GM12878 (cell line): ENCODE measurements at regions not wholly inside any gene's neighbourhood (a gene's known extent, or its start where the extent isn't known, plus 50 kb on each side); places are given as distances from the start of the nearest gene placed in this dataset.

ENCODE experiments used
- ATAC-seq: fragments of 200-7000 bp; cut with Tn5 transposase; 3 replicates; pipeline ENCODE4 v1.9.1; 2020; ENCODE audit warnings: mild to moderate bottlenecking, moderate library complexity
- BruUV-seq: library from RNA; stranded (reverse); fragments of 400-500 nt; replicated peaks from 2 replicates; lab custom pipeline; 2021; lab: Mats Ljungman, UMichigan
- CTCF ChIA-PET: fragments of 300-600 bp; sonication (Branson Sonifier 250); formaldehyde crosslinking; extraction: SDS; loops from one replicate; lab custom pipeline; 2021; ENCODE audit warnings: inconsistent platforms; lab: Yijun Ruan, JAX
- POLR2A ChIA-PET: fragments of 350-600 bp; formaldehyde crosslinking; extraction: SDS; loops from one replicate; lab custom pipeline; 2021; ENCODE audit warnings: inconsistent platforms; lab: Charles Lee
- RAD21 ChIA-PET: fragments of 300-600 bp; sonication (Branson Sonifier 250); formaldehyde crosslinking; loops from one replicate; lab custom pipeline; 2023; ENCODE audit warnings: antibody characterized with exemption; ENCODE audit not compliant: unreplicated experiment; lab: Charles Lee
- SMC1A ChIA-PET: fragments of 300-600 bp; sonication (Branson Sonifier 250); formaldehyde crosslinking; loops from one replicate; lab custom pipeline; 2023; ENCODE audit not compliant: unreplicated experiment, uncharacterized antibody; lab: Charles Lee
- DNase-seq: peaks from one replicate; pipeline ENCODE4 v3.0.0-alpha.2; 2011; ENCODE audit warnings: low read depth, low spot score
- FAIRE-seq: peaks from 3 replicates; lab custom pipeline; 2011; peaks lifted over from hg19 to GRCh38; lab: Jason Lieb, UNC
- H2AFZ ChIP-seq: 2 replicates; pipeline ENCODE4 v1.6.0; 2011; ENCODE audit warnings: low read depth, low read length, control low read depth; ENCODE audit not compliant: control insufficient read depth
- H3K27ac ChIP-seq: 2 replicates; pipeline ENCODE4 v1.5.1; 2011; ENCODE audit warnings: control low read depth; ENCODE audit not compliant: control insufficient read depth, insufficient read depth
- H3K27me3 ChIP-seq, 2 experiments: replicated peaks in 1 of 2; 2 replicates each; pipeline versions ENCODE4 v1.6.0 to v1.6.1; 2011; ENCODE audit warnings: low read length in 1 of 2; ENCODE audit not compliant: control insufficient read depth in 2 of 2, insufficient read depth in 2 of 2
- H3K36me3 ChIP-seq, 2 experiments: 2 replicates each; pipeline ENCODE4 v1.5.1; 2011; ENCODE audit warnings: low read length in 1 of 2; ENCODE audit not compliant: control insufficient read depth in 2 of 2, insufficient read depth in 2 of 2
- H3K4me1 ChIP-seq: 2 replicates; pipeline ENCODE4 v1.6.1; 2011; ENCODE audit warnings: mild to moderate bottlenecking, low read length, moderate library complexity, mixed read lengths; ENCODE audit not compliant: control insufficient read depth, insufficient read depth
- H3K4me2 ChIP-seq: 2 replicates; pipeline ENCODE4 v1.6.0; 2011; ENCODE audit warnings: control low read depth; ENCODE audit not compliant: control insufficient read depth, insufficient read depth
- H3K4me3 ChIP-seq: fragments of 200-600 bp; sonication (generic); 2 replicates; pipeline ENCODE4 v1.5.1; 2016
- H3K79me2 ChIP-seq: 2 replicates; pipeline ENCODE4 v1.6.0; 2011; ENCODE audit warnings: low read length; ENCODE audit not compliant: control insufficient read depth, insufficient read depth
- H3K9ac ChIP-seq: 2 replicates; pipeline ENCODE4 v1.8.0; 2011; ENCODE audit warnings: low read length, control low read depth, mixed read lengths; ENCODE audit not compliant: control insufficient read depth, insufficient read depth
- H3K9me3 ChIP-seq: replicated peaks from 3 replicates; pipeline ENCODE4 v1.5.1; 2011; ENCODE audit warnings: mild to moderate bottlenecking, low read length; ENCODE audit not compliant: control insufficient read depth, insufficient read depth
- H4K20me1 ChIP-seq: 2 replicates; pipeline ENCODE4 v1.6.0; 2011; ENCODE audit not compliant: control insufficient read depth, insufficient read depth
- CHD2 ChIP-seq: IDR thresholded peaks from 2 replicates; pipeline ENCODE4 v1.6.1; 2011; ENCODE audit warnings: low read depth, low read length, improper control_type of control experiment, borderline replicate concordance
- CTCF ChIP-seq, 3 experiments: IDR thresholded peaks in 2 of 3; conservative IDR thresholded peaks in 1 of 3; 2 replicates each; pipeline ENCODE4 v1.5.1; 2011; ENCODE audit warnings: low read depth in 3 of 3, low read length in 3 of 3, mild to moderate bottlenecking in 3 of 3, control low read depth in 2 of 3, moderate library complexity in 2 of 3, inconsistent platforms in 1 of 3, mixed read lengths in 1 of 3; ENCODE audit not compliant: control insufficient read depth in 2 of 3, insufficient read depth in 1 of 3; ENCODE audit errors: extremely low read depth in 1 of 3
- EED ChIP-seq: sonication (generic); IDR thresholded peaks from 2 replicates; pipeline ENCODE4 v1.6.1; 2016; ENCODE audit warnings: antibody characterized with exemption, low read depth
- FOXM1 ChIP-seq: IDR thresholded peaks from 2 replicates; pipeline ENCODE4 v1.6.1; 2012; ENCODE audit warnings: low read depth, mild to moderate bottlenecking, inconsistent platforms, low read length, moderate library complexity
- PRDM15 ChIP-seq: fragments of 450-650 bp; formaldehyde crosslinking; IDR thresholded peaks from 2 replicates; pipeline ENCODE4 v1.4.0; 2020; ENCODE audit warnings: mild to moderate bottlenecking, moderate library complexity
- TCF7 ChIP-seq: IDR thresholded peaks from 2 replicates; pipeline ENCODE4 v1.6.1; 2014; ENCODE audit warnings: antibody characterized with exemption, borderline replicate concordance
- USF1 ChIP-seq: IDR thresholded peaks from 2 replicates; pipeline ENCODE4 v1.6.1; 2011; ENCODE audit warnings: borderline replicate concordance, low read depth, mild to moderate bottlenecking, moderate library complexity, mixed read lengths, low read length; ENCODE audit not compliant: insufficient read depth; ENCODE audit errors: extremely low read length
- ZBTB33 ChIP-seq: fragments of 450-650 bp; IDR thresholded peaks from 2 replicates; pipeline ENCODE4 v1.6.1; 2017; ENCODE audit warnings: mild to moderate bottlenecking
- ZZZ3 ChIP-seq: IDR thresholded peaks from 2 replicates; pipeline ENCODE4 v1.6.1; 2011; ENCODE audit warnings: low read depth; ENCODE audit not compliant: control insufficient read depth, insufficient read length
- WGBS: methylation state at CpG from one replicate; pipeline ENCODE4 v1.1.6; 2016; ENCODE audit warnings: low lambda C conversion rate; ENCODE audit not compliant: insufficient replicate concordance, insufficient coverage; ENCODE audit errors: missing lambda C conversion rate; 5-methylcytosine and 5-hydroxymethylcytosine counted together
- in situ Hi-C: fragments of 300-500 bp; cut with MboI; formaldehyde crosslinking; loops from 9 replicates; pipeline ENCODE4 v1.14.3; 2018; ENCODE audit warnings: mixed read lengths
- intact Hi-C: fragments of 100-400 bp; cut with micrococcal nuclease; formaldehyde crosslinking; loops from one replicate; pipeline ENCODE4 v1.14.2; 2022; ENCODE audit not compliant: unreplicated experiment

GRCh38 chr6:21807299-21808044, 213.9 kb downstream of the SOX4 start:
- no peak for ATAC-seq
- BruUV-seq, result no TSS peak
- FAIRE-seq, result no peak
- WGBS, result 48% methylated on average over 2 of the region's 2 CpGs
- SMC1A ChIA-PET, result interaction anchor here (1.5 kb wide), 1 partner anchor 269 kb away, joined by 4 read pairs; no protein-coding TSS in a partner anchor
- Histone ChIP-seq H3K27ac (no peak overlapping the region), H3K9me3 (no peaks in the 10 kb centered on the region), H3K9ac (no peak overlapping the region), H4K20me1 (no peaks in the 10 kb centered on the region), H2AFZ (no peak overlapping the region), H3K36me3 (no peaks in the 10 kb centered on the region), H3K79me2 (no peaks in the 10 kb centered on the region), H3K4me3 (no peak overlapping the region), H3K4me2 (no peak overlapping the region), H3K27me3 (no peaks in the 10 kb centered on the region), H3K4me1 (no peaks in the 10 kb centered on the region)
- DNase-seq, result no peak
- RAD21 ChIA-PET, result no interaction called here
- POLR2A ChIA-PET, result interaction anchor here (0.7 kb wide), 1 partner anchor 14 kb away, joined by 5 read pairs; no protein-coding TSS in a partner anchor
- intact Hi-C loops, result no loop called here
- CTCF ChIA-PET, result no interaction called here
- TF ChIP-seq CTCF (IDR thresholded peaks at IDR 0.05 in 2 of 3, conservative IDR thresholded peaks at IDR 0.05 in 1 of 3; ENCODE audit: control insufficient read depth in 2 of 3, extremely low read depth in 1 of 3, insufficient read depth in 1 of 3, low read depth in 3 of 3, low read length in 3 of 3) (no peak), CHD2 (no peak), USF1 (no peak), PRDM15 (CRISPR knock-in tag) (no peak), ZZZ3 (no peak), ZBTB33 (no peak), EED (no peak), TCF7 (no peak), FOXM1 (no peak)
- in situ Hi-C loops, result no loop called here
